ENCODE measurements at regions not wholly inside any gene's neighbourhood (a gene's known extent, or its start where the extent isn't known, plus 50 kb on each side); places are given as distances from the start of the nearest gene placed in this dataset.

DNA sequence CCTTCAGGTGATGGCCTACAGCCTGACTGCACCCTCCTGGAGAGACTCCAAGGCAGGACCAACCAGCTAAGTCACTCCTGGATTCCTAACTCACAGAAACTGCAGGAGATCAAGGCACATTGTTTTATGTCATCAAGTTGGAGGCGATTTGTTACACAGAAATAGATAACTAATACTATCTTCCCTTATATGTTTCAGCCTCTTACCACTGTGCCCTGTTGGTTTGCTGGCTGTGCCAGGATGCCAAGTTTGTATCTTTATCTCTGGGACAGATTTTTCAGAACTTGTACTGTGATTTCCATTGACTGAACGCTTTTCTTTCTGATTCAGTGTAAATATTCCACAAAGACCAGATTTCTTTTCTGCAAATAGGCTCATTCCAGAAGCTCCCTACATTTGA is 76.2 kb upstream of the OPCML start:
- Histone ChIP-seq H3K79me2 (ENCODE audit: low read length) (no peaks in the 10 kb centered on the region), H3K27ac (ENCODE audit: low read length) (no peak overlapping the region), H3K4me1 (ENCODE audit: insufficient read depth, low read length) (no peaks in the 10 kb centered on the region), H3K27me3 (ENCODE audit: low read length) (no peaks in the 10 kb centered on the region), H3K4me2 (ENCODE audit: low read length) (no peak overlapping the region), H3K9me3 (ENCODE audit: low read length) (peaks cover 42% of the 10 kb centered on the region), H3K9ac (ENCODE audit: low read length) (no peak overlapping the region), H3K9me2 (replicated peaks; ENCODE audit: low read length) (no peaks in the 10 kb centered on the region), H3K4me3 (ENCODE audit: low read length) (no peak overlapping the region), H2AFZ (ENCODE audit: low read length) (no peak overlapping the region), H3K36me3 (ENCODE audit: low read depth, low read length) (no peaks in the 10 kb centered on the region), H3F3A (ENCODE audit: low read length, unreplicated experiment) (no peaks in the 10 kb centered on the region), H4K20me1 (ENCODE audit: low read length) (no peaks in the 10 kb centered on the region)
- ChIA-PET CTCF (no interaction called here), POLR2A (ENCODE audit: unreplicated experiment) (no interaction called here)
- BruUV-seq (replicated peaks), result no TSS peak
- DNase-seq (no peak), ATAC-seq (no peak)
- TF ChIP-seq EZH2phosphoT487 (IDR thresholded peaks at IDR 0.05; ENCODE audit: borderline replicate concordance, low read length), result no peak
- TF ChIP-seq EZH2 (IDR thresholded peaks at IDR 0.05; ENCODE audit: low read length, unreplicated experiment), result no peak
- TF ChIP-seq, protein P1, sequence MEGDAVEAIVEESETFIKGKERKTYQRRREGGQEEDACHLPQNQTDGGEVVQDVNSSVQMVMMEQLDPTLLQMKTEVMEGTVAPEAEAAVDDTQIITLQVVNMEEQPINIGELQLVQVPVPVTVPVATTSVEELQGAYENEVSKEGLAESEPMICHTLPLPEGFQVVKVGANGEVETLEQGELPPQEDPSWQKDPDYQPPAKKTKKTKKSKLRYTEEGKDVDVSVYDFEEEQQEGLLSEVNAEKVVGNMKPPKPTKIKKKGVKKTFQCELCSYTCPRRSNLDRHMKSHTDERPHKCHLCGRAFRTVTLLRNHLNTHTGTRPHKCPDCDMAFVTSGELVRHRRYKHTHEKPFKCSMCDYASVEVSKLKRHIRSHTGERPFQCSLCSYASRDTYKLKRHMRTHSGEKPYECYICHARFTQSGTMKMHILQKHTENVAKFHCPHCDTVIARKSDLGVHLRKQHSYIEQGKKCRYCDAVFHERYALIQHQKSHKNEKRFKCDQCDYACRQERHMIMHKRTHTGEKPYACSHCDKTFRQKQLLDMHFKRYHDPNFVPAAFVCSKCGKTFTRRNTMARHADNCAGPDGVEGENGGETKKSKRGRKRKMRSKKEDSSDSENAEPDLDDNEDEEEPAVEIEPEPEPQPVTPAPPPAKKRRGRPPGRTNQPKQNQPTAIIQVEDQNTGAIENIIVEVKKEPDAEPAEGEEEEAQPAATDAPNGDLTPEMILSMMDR (conservative IDR thresholded peaks at IDR 0.05; ENCODE audit: low read depth, low read length), result no peak
- intact Hi-C loops (cut with micrococcal nuclease), result no loop called here

DNA sequence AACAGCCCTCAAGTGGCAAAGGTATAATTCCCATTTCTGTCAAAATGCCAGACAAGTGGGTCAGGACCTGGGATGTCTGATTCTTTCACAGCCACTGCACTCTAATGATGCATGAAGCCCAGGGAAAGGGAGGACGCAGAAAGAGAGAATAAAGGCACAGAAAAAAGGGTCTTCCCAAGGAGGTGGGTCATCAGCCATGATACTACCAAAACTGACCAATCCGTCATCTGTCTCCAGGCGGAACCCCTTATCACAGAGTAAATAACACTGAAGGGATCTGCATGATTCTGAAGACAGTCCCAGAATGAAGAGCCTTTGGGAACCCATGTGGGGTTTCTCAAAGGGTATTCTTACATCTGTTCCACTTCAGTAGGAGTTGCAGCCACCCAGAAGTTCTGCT is 73.8 kb upstream of the OPCML start:
- intact Hi-C loops (cut with micrococcal nuclease), result no loop called here
- H3K4me2 ChIP-seq (ENCODE audit: low read length), result no peak overlapping the region
- no peaks in the 10 kb centered on the region for H3K79me2 ChIP-seq (ENCODE audit: low read length)
- H3K9me2 ChIP-seq (replicated peaks; ENCODE audit: low read length), result no peaks in the 10 kb centered on the region
- no peak overlapping the region for H3K4me3 ChIP-seq (ENCODE audit: low read length)
- ATAC-seq (no peak), DNase-seq (no peak)
- BruUV-seq (replicated peaks), result no TSS peak
- no peak overlapping the region for H2AFZ ChIP-seq (ENCODE audit: low read length)
- no peaks in the 10 kb centered on the region for H3K4me1 ChIP-seq (ENCODE audit: insufficient read depth, low read length)
- peaks cover 43% of the 10 kb centered on the region for H3K9me3 ChIP-seq (ENCODE audit: low read length)
- TF ChIP-seq, protein P1 (conservative IDR thresholded peaks at IDR 0.05; ENCODE audit: low read depth, low read length), result no peak
- TF ChIP-seq EZH2 (IDR thresholded peaks at IDR 0.05; ENCODE audit: low read length, unreplicated experiment) (no peak), EZH2phosphoT487 (IDR thresholded peaks at IDR 0.05; ENCODE audit: borderline replicate concordance, low read length) (no peak)
- no peak overlapping the region for H3K9ac ChIP-seq (ENCODE audit: low read length)
- POLR2A ChIA-PET (ENCODE audit: unreplicated experiment), result no interaction called here
- H3F3A ChIP-seq (ENCODE audit: low read length, unreplicated experiment), result no peaks in the 10 kb centered on the region
- CTCF ChIA-PET, result no interaction called here
- no peaks in the 10 kb centered on the region for H3K36me3 ChIP-seq (ENCODE audit: low read depth, low read length)
- no peak overlapping the region for H3K27ac ChIP-seq (ENCODE audit: low read length)
- H3K27me3 ChIP-seq (ENCODE audit: low read length), result no peaks in the 10 kb centered on the region
- no peaks in the 10 kb centered on the region for H4K20me1 ChIP-seq (ENCODE audit: low read length)

DNA sequence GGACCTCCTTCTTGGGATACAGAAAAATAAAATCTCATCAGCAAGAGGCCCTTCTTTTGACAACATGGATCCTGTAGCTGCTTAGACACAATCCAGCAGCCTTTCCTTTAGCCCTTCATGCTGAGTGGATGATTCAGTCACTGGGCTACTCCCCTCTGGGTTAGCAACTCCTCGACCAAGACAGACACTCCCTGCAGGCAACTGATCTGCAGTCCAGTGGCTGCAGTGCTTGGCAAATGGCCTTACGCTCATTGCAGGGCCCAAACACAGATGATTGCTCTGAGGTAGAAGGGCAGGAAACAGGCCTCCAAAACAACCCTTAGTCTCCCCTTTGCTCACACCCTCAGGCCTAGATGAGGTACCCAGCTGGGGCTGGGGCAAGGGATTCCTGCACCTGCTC is 73.2 kb upstream of the OPCML start:
- Histone ChIP-seq H4K20me1 (ENCODE audit: low read length) (no peaks in the 10 kb centered on the region), H2AFZ (ENCODE audit: low read length) (no peak overlapping the region), H3F3A (ENCODE audit: low read length, unreplicated experiment) (no peaks in the 10 kb centered on the region), H3K4me2 (ENCODE audit: low read length) (no peak overlapping the region), H3K27ac (ENCODE audit: low read length) (no peak overlapping the region), H3K27me3 (ENCODE audit: low read length) (no peaks in the 10 kb centered on the region), H3K4me3 (ENCODE audit: low read length) (no peak overlapping the region), H3K9me2 (replicated peaks; ENCODE audit: low read length) (no peaks in the 10 kb centered on the region), H3K4me1 (ENCODE audit: insufficient read depth, low read length) (no peaks in the 10 kb centered on the region), H3K36me3 (ENCODE audit: low read depth, low read length) (no peaks in the 10 kb centered on the region), H3K9ac (ENCODE audit: low read length) (no peak overlapping the region), H3K79me2 (ENCODE audit: low read length) (no peaks in the 10 kb centered on the region), H3K9me3 (ENCODE audit: low read length) (peaks cover 48% of the 10 kb centered on the region)
- ChIA-PET POLR2A (ENCODE audit: unreplicated experiment) (no interaction called here), CTCF (no interaction called here)
- TF ChIP-seq EZH2phosphoT487 (IDR thresholded peaks at IDR 0.05; ENCODE audit: borderline replicate concordance, low read length), result no peak
- TF ChIP-seq, protein P1 (conservative IDR thresholded peaks at IDR 0.05; ENCODE audit: low read depth, low read length), result no peak
- TF ChIP-seq EZH2 (IDR thresholded peaks at IDR 0.05; ENCODE audit: low read length, unreplicated experiment), result no peak
- intact Hi-C loops (cut with micrococcal nuclease), result no loop called here
- no TSS peak for BruUV-seq (replicated peaks)
- DNase-seq, result no peak
- no peak for ATAC-seq
